Thyroid gland (tissue), 4 donors: ENCODE measurements at regions not wholly inside any gene's neighbourhood (a gene's known extent, or its start where the extent isn't known, plus 50 kb on each side); places are given as distances from the start of the nearest gene placed in this dataset.

Experiments used
- DNase-seq, 2 donors: peaks; one replicate each; pipeline ENCODE4 v3.0.0-alpha.2; 2019
- H3K27ac ChIP-seq, 3 donors: fragments of 200-600 bp; sonication (generic); 1 replicate in 2 of 3; 2 replicates in 1 of 3; pipeline ENCODE4 v1.5.1; 2016 to 2019; ENCODE audit warnings: mild to moderate bottlenecking in 1 of 3, moderate library complexity in 1 of 3
- H3K27me3 ChIP-seq: fragments of 200-600 bp; sonication (generic); one replicate; pipeline ENCODE4 v1.5.1; 2019
- H3K36me3 ChIP-seq, 2 donors: fragments of 200-600 bp; sonication (generic); one replicate each; pipeline ENCODE4 v1.5.1; 2016 to 2019
- H3K4me1 ChIP-seq, 2 donors: fragments of 200-600 bp; sonication (generic); one replicate each; pipeline ENCODE4 v1.5.1; 2017 to 2019
- H3K4me3 ChIP-seq, 3 donors: fragments of 200-600 bp; sonication (generic); replicated peaks in 1 of 3; 1 replicate in 2 of 3; 2 replicates in 1 of 3; pipeline ENCODE4 v1.5.1; 2016; ENCODE audit warnings: mild to moderate bottlenecking in 1 of 3
- H3K9me3 ChIP-seq: fragments of 200-600 bp; sonication (generic); one replicate; pipeline ENCODE4 v1.5.1; 2017
- POLR2A ChIP-seq, 2 donors: fragments of 450-650 bp; IDR thresholded peaks; one replicate each; pipeline ENCODE4 v1.6.1; 2017; ENCODE audit warnings: antibody characterized with exemption in 2 of 2, mild to moderate bottlenecking in 2 of 2, moderate library complexity in 1 of 2
- WGBS, 2 donors: methylation state at CpG; one replicate each; pipeline ENCODE4 v1.1.5; 2017; 5-methylcytosine and 5-hydroxymethylcytosine counted together
- intact Hi-C: fragments of 100-400 bp; cut with DNase I; formaldehyde crosslinking; loops from one replicate; pipeline ENCODE4 v1.15.1; 2023
- TF ChIP-seq, protein P1 (sequence below), 6 experiments: fragments of 200-600 bp in 3 of 6; fragments of 450-650 bp in 3 of 6; sonication (generic) in 3 of 6; IDR thresholded peaks; one replicate each; pipeline ENCODE4 v1.5.1; 2016 to 2019; ENCODE audit warnings: antibody characterized with exemption in 6 of 6, mild to moderate bottlenecking in 2 of 6, inconsistent platforms in 1 of 6, moderate library complexity in 1 of 6

DNA sequence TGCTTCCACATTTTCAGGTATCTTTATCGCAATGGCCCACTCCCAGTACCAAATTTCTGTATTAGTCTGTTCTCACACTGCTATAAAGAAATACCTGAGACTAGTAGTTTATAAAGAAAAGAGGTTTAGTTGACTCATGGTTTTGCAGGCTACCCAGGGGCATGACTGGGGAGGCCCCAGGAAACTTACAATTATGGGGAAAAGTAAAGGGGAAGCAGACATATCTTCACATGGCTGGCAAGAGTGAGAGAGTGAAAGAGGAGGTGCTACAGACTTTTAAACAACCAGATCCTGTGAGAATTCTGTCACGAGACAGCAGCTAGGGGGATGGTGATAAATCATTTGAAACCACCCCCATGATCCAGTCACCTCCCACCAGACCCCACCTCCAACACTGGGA, 238.2 kb upstream of the DMAC1 start:
- intact Hi-C loops, result no loop called here
- DNase-seq, result no peak
- Histone ChIP-seq H3K27me3 (no peaks in the 10 kb centered on the region), H3K4me3 (no peak overlapping the region), H3K27ac (no peak overlapping the region), H3K9me3 (no peaks in the 10 kb centered on the region), H3K36me3 (no peaks in the 10 kb centered on the region), H3K4me1 (no peaks in the 10 kb centered on the region)
- 69 to 78% methylated on average over 2 of the region's 2 CpGs for WGBS, 2 donors
- TF ChIP-seq, protein P1, sequence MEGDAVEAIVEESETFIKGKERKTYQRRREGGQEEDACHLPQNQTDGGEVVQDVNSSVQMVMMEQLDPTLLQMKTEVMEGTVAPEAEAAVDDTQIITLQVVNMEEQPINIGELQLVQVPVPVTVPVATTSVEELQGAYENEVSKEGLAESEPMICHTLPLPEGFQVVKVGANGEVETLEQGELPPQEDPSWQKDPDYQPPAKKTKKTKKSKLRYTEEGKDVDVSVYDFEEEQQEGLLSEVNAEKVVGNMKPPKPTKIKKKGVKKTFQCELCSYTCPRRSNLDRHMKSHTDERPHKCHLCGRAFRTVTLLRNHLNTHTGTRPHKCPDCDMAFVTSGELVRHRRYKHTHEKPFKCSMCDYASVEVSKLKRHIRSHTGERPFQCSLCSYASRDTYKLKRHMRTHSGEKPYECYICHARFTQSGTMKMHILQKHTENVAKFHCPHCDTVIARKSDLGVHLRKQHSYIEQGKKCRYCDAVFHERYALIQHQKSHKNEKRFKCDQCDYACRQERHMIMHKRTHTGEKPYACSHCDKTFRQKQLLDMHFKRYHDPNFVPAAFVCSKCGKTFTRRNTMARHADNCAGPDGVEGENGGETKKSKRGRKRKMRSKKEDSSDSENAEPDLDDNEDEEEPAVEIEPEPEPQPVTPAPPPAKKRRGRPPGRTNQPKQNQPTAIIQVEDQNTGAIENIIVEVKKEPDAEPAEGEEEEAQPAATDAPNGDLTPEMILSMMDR (IDR thresholded peaks at IDR 0.05), result no peak

DNA sequence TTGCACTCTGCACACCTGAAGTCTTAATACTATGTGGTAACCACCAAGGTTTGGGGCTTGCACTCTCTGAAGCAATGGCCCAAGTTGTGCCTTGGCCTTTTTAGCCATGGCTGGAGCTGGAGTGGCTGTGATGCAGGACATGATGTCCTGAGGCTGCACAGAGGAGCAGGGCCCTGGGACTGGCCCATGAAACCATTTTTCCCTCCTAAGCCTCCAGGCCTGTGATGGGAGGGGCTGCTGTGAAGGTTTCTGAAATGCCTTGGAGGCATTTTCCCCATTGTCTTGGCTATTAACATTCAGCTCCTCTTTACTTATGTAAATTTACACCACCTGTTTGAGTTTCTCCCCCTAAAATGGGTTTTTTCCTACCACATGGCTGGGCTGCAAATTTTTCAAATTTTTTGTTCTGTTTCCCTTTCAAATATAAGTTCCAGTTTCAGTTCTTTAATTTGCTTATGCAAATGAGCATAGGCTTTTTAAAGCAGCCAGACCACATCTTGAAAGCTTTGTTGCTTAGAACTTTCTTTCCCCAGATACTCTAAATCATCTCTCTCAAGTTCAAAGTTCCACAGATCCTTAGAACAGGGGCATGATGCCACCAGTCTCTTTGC, 237.4 kb upstream of the DMAC1 start:
- Histone ChIP-seq H3K9me3 (no peaks in the 10 kb centered on the region), H3K27me3 (no peaks in the 10 kb centered on the region), H3K4me1 (no peaks in the 10 kb centered on the region), H3K27ac (no peak overlapping the region), H3K4me3 (no peak overlapping the region), H3K36me3 (no peaks in the 10 kb centered on the region)
- intact Hi-C loops, result no loop called here
- no peak for DNase-seq
- TF ChIP-seq, protein P1 (IDR thresholded peaks at IDR 0.05), result no peak
- no peak for TF ChIP-seq POLR2A (IDR thresholded peaks at IDR 0.05)

DNA sequence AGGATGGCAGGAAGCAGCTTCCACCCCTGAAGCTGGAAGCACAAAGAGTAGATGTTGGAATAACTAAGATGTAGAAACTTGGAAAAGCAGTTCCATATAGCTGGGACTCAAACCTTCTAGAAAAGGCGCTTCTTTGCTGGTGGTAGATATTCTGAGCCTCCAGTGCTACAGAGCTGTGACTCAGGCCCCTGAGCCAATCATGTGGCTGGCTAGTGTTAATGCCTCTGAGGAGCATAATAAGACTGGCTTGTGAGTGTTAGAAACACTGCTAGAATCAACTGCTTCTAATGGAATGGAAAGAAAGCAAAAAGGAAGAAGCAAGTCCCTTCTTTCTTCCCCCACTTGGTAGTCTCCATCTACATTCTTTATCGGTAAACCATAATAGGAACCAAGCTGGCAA, 234.2 kb upstream of the DMAC1 start:
- H3K4me3 ChIP-seq, result no peak overlapping the region
- TF ChIP-seq, protein P1 (IDR thresholded peaks at IDR 0.05), result no peak
- no peak for TF ChIP-seq POLR2A (IDR thresholded peaks at IDR 0.05)
- no peaks in the 10 kb centered on the region for H3K36me3 ChIP-seq
- intact Hi-C loops, result no loop called here
- DNase-seq, result no peak
- no peaks in the 10 kb centered on the region for H3K9me3 ChIP-seq
- 89 to 91% methylated on average over 2 of the region's 2 CpGs for WGBS, 2 donors
- H3K27ac ChIP-seq, result no peak overlapping the region
- H3K4me1 ChIP-seq, result no peaks in the 10 kb centered on the region
- H3K27me3 ChIP-seq, result no peaks in the 10 kb centered on the region

DNA sequence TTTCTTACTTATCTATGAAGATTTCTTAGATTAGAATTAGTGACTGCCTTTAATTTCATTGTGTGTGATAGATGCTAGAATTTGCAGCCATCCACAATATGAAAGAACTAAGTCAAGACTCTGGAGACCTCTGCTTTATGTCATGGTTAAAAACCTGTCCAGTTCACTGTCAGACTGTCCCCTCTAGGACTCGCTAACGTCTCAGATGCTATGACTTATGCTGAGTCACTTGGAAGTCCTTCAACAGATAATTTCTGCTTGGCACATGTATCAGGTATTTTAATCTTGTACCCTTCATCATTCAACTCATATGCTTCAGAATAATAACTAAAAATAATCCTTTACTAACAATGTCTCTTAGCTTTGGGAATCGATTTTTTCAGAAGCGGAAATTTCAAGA, 230.5 kb upstream of the DMAC1 start:
- no peaks in the 10 kb centered on the region for H3K36me3 ChIP-seq
- H3K4me3 ChIP-seq, result no peak overlapping the region
- TF ChIP-seq, protein P1 (IDR thresholded peaks at IDR 0.05), result no peak
- no peak for TF ChIP-seq POLR2A (IDR thresholded peaks at IDR 0.05)
- intact Hi-C loops, result no loop called here
- no peaks in the 10 kb centered on the region for H3K27me3 ChIP-seq
- no peak for DNase-seq
- no peaks in the 10 kb centered on the region for H3K4me1 ChIP-seq
- H3K9me3 ChIP-seq, result no peaks in the 10 kb centered on the region
- 75 to 83% methylated on average over 4 of the region's 4 CpGs for whole genome bisulfite sequencing, 2 donors
- H3K27ac ChIP-seq, result no peak overlapping the region

DNA sequence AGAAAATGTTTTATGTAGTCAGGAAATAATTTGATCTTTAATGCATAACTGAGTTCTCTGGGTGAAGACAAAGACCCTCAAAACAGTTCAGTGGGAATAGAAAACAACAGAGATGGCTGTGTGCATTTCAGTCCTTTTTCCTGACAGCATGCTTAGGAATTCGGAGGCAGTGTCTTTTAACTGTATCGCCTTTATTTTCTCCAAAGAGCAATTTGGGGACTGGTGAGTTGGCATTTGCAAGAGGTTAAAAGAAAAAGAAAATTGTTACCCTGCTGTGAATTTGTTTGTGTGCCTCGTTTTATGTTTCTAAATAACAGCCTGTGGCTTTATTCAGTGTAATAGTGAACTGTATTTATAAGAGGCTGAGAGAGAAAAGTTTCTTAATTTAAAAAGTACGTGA, 227.8 kb upstream of the DMAC1 start:
- no peaks in the 10 kb centered on the region for H3K36me3 ChIP-seq
- H3K4me1 ChIP-seq, result no peaks in the 10 kb centered on the region
- TF ChIP-seq, protein P1 (IDR thresholded peaks at IDR 0.05), result no peak
- no peak for TF ChIP-seq POLR2A (IDR thresholded peaks at IDR 0.05)
- 73 to 75% methylated on average over 4 of the region's 4 CpGs for WGBS, 2 donors
- intact Hi-C loops, result no loop called here
- H3K4me3 ChIP-seq, result no peak overlapping the region
- no peaks in the 10 kb centered on the region for H3K27me3 ChIP-seq
- H3K9me3 ChIP-seq, result no peaks in the 10 kb centered on the region
- no peak for DNase-seq
- no peak overlapping the region for H3K27ac ChIP-seq
